Panc1 (cell line): ENCODE measurements at regions not wholly inside any gene's neighbourhood (a gene's known extent, or its start where the extent isn't known, plus 50 kb on each side); places are given as distances from the start of the nearest gene placed in this dataset.

Experiments used
- CTCF ChIP-seq: fragments of 450-650 bp; IDR thresholded peaks from 2 replicates; pipeline ENCODE4 v1.5.1; 2017; ENCODE audit warnings: mild to moderate bottlenecking
- POLR2AphosphoS5 ChIP-seq: IDR thresholded peaks from 2 replicates; pipeline ENCODE4 v1.6.1; 2012; ENCODE audit warnings: mild to moderate bottlenecking, low read depth, low read length, moderate library complexity
- REST ChIP-seq, 2 experiments: IDR thresholded peaks; 2 replicates each; pipeline ENCODE4 v1.6.1; 2011 to 2012; ENCODE audit warnings: low read depth in 2 of 2, control low read depth in 1 of 2, low read length in 1 of 2, mild to moderate bottlenecking in 1 of 2, moderate library complexity in 1 of 2; ENCODE audit not compliant: insufficient read depth in 1 of 2
- SIN3A ChIP-seq: IDR thresholded peaks from 2 replicates; pipeline ENCODE4 v1.6.1; 2012; ENCODE audit warnings: low read depth, mild to moderate bottlenecking, low read length, moderate library complexity, borderline replicate concordance; ENCODE audit not compliant: insufficient read depth
- TCF7L2 ChIP-seq: IDR thresholded peaks from 2 replicates; pipeline ENCODE4 v1.6.1; 2011; ENCODE audit warnings: mild to moderate bottlenecking, low read depth, low read length, inconsistent platforms

GRCh38 chr2:220209093-220209492, 581.7 kb downstream of the SLC4A3 start:
- TF ChIP-seq CTCF (no peak), SIN3A (no peak), REST (IDR thresholded peaks at IDR 0.05; ENCODE audit: insufficient read depth in 1 of 2, low read depth in 2 of 2, low read length in 1 of 2) (no peak), POLR2AphosphoS5 (no peak), TCF7L2 (no peak)
